ENCODE measurements at regions not wholly inside any gene's neighbourhood (a gene's known extent, or its start where the extent isn't known, plus 50 kb on each side); places are given as distances from the start of the nearest gene placed in this dataset.

DNA sequence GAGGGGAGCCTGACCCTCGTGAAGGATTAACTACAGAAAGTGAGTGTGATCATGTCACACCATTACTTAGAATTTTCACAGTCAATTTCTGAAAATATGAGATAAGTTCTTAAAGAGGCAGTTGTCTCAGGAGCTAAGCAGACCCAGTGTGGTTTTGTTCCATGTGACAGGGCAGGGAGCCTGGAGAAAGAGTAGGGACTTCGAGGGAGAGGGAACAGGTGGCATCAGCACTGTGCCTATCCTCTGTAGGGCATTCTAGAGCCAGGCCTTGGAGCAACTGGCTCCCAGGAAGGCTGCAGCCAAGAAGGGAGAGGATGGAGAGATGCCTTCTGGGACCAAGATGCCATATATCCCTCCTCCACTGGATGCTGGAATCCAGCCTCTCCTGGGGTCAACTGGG lies 183.0 kb downstream of the TSHZ3 start:
- Histone ChIP-seq H3K27me3 (peaks cover 8% of the 10 kb centered on the region), H3K27ac (no peak overlapping the region), H3K4me1 (no peaks in the 10 kb centered on the region), H3K9me3 (no peaks in the 10 kb centered on the region), H3K4me3 (no peak overlapping the region), H3K36me3 (no peaks in the 10 kb centered on the region)
- no peak for ATAC-seq
- TF ChIP-seq POLR2A (IDR thresholded peaks at IDR 0.05) (no peak), EP300 (IDR thresholded peaks at IDR 0.05) (no peak), POLR2AphosphoS5 (IDR thresholded peaks at IDR 0.05) (no peak)
- TF ChIP-seq, protein P1, sequence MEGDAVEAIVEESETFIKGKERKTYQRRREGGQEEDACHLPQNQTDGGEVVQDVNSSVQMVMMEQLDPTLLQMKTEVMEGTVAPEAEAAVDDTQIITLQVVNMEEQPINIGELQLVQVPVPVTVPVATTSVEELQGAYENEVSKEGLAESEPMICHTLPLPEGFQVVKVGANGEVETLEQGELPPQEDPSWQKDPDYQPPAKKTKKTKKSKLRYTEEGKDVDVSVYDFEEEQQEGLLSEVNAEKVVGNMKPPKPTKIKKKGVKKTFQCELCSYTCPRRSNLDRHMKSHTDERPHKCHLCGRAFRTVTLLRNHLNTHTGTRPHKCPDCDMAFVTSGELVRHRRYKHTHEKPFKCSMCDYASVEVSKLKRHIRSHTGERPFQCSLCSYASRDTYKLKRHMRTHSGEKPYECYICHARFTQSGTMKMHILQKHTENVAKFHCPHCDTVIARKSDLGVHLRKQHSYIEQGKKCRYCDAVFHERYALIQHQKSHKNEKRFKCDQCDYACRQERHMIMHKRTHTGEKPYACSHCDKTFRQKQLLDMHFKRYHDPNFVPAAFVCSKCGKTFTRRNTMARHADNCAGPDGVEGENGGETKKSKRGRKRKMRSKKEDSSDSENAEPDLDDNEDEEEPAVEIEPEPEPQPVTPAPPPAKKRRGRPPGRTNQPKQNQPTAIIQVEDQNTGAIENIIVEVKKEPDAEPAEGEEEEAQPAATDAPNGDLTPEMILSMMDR (IDR thresholded peaks at IDR 0.05): no peak
- WGBS, 2 donors (ENCODE audit: low coverage in 1 of 2): 53 to 63% methylated on average over 2 of the region's 2 CpGs

DNA sequence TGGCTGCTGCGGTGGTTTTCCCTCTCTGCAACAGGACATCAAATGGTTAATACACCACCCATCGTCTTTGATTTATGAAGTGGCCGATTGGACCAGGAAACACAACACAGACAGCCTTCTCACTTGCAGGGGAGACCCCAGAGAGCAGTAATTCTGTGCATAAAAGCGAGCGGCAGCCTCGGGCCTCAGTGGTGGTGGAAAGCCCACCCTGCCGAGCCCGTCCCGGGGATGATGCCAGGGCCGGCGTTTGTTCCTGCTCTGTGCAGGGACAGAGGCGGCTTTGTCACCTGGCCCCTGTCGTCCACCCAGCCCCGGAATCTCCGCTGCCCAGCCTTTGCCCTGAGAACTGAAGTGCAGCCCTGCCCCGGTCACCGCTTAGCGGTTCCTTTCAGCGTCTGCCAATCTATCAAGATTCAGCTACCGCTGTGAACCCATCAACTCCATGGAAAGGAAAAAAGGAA lies 184.4 kb downstream of the TSHZ3 start:
- Histone ChIP-seq H3K9me3 (no peaks in the 10 kb centered on the region), H3K4me1 (no peaks in the 10 kb centered on the region), H3K4me3 (no peak overlapping the region), H3K36me3 (no peaks in the 10 kb centered on the region), H3K27me3 (peaks cover 8% of the 10 kb centered on the region), H3K27ac (no peak overlapping the region)
- no peak for ATAC-seq
- no peak for TF ChIP-seq POLR2AphosphoS5 (IDR thresholded peaks at IDR 0.05)
- TF ChIP-seq POLR2A (IDR thresholded peaks at IDR 0.05): no peak
- TF ChIP-seq EP300 (IDR thresholded peaks at IDR 0.05): no peak
- TF ChIP-seq, protein P1 (IDR thresholded peaks at IDR 0.05): no peak
- WGBS, 2 donors (ENCODE audit: low coverage in 1 of 2): no CpG with 5 or more reads among the region's 20 CpGs

DNA sequence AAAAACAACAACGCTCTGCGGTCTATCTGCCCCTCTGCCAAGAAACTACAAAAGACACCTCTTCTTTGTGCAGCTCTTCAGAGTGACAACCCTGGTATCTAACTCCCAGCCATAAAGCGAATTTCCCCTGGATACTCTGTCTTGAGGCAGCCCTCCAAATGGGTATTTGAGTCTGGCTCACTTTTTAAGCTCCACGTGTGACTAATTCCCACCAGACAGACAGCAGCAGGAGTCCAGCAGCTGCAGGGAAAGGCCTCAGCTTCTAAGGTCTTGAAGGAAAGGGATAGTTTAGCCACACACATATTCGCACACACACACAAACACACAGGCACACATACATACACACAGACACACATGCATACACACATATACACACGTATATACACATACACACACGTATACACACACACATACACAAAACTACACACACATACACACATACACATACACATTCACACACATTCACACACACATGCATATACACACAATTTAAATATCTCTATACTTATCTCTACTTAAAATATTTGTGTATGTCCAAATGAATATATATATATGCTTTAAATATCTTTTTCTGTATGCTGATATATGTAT lies 188.8 kb downstream of the TSHZ3 start:
- WGBS, 2 donors (ENCODE audit: low coverage in 1 of 2): 70 to 76% methylated on average over 5 to 6 of the region's 7 CpGs
- Histone ChIP-seq H3K27ac (no peak overlapping the region), H3K4me1 (no peaks in the 10 kb centered on the region), H3K27me3 (peaks cover 8% of the 10 kb centered on the region), H3K4me3 (no peak overlapping the region), H3K36me3 (no peaks in the 10 kb centered on the region), H3K9me3 (no peaks in the 10 kb centered on the region)
- TF ChIP-seq POLR2A (IDR thresholded peaks at IDR 0.05): no peak
- TF ChIP-seq EP300 (IDR thresholded peaks at IDR 0.05): no peak
- no peak for TF ChIP-seq POLR2AphosphoS5 (IDR thresholded peaks at IDR 0.05)
- TF ChIP-seq, protein P1 (IDR thresholded peaks at IDR 0.05): no peak
- no peak for ATAC-seq

DNA sequence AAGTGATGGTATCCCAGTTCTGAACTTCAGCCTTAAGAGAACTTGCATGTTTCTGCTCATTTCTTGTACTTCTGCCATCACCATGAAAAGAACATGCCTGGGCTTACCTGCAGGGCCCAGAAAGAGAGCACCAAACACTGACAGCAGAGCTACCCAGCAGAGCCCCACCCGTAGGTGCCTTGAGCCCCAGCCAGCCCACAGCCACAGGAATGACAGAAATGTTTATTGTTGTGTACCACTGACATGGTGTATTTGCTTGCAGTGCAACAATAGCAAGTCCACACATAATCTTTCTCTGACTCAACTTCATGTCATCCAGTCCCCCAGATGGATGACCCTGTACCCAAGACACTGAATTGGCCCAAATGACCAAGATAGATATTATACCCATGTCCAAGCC lies 195.2 kb downstream of the TSHZ3 start:
- TF ChIP-seq, protein P1 (IDR thresholded peaks at IDR 0.05): no peak
- TF ChIP-seq POLR2A (IDR thresholded peaks at IDR 0.05) (no peak), POLR2AphosphoS5 (IDR thresholded peaks at IDR 0.05) (no peak), EP300 (IDR thresholded peaks at IDR 0.05) (no peak)
- 100% methylated on average over 1 of the region's 1 CpG; no CpG with 5 or more reads in 1 of the 2 donors for WGBS, 2 donors (ENCODE audit: low coverage in 1 of 2)
- peaks cover 5% of the 10 kb centered on the region for H3K27me3 ChIP-seq
- H3K4me3 ChIP-seq: no peak overlapping the region
- H3K27ac ChIP-seq: no peak overlapping the region
- no peaks in the 10 kb centered on the region for H3K36me3 ChIP-seq
- no peak for ATAC-seq
- no peaks in the 10 kb centered on the region for H3K4me1 ChIP-seq
- H3K9me3 ChIP-seq: no peaks in the 10 kb centered on the region

DNA sequence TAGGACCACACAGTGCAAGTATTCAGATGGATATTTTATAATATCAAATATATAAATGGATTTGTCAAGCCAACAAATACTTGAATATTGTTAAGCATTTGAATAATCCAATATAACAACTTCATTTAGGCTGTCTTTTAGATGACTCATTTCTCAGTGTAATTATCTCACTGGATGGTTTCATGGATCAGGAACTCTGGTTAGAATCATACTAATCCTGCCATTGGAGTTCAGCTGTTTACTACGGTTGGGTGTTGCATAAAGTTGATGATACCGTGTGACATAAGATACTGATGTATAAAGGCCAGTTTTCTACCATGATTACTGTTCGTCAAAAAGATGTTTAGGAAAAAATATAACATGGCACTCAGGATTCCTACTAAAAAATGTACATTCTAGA lies 196.3 kb downstream of the TSHZ3 start:
- Histone ChIP-seq H3K9me3 (no peaks in the 10 kb centered on the region), H3K27me3 (peaks cover 5% of the 10 kb centered on the region), H3K4me3 (no peak overlapping the region), H3K36me3 (no peaks in the 10 kb centered on the region), H3K4me1 (no peaks in the 10 kb centered on the region), H3K27ac (no peak overlapping the region)
- 77 to 84% methylated on average over 3 of the region's 3 CpGs for WGBS, 2 donors (ENCODE audit: low coverage in 1 of 2)
- no peak for TF ChIP-seq POLR2A (IDR thresholded peaks at IDR 0.05)
- no peak for TF ChIP-seq POLR2AphosphoS5 (IDR thresholded peaks at IDR 0.05)
- no peak for TF ChIP-seq EP300 (IDR thresholded peaks at IDR 0.05)
- TF ChIP-seq, protein P1 (IDR thresholded peaks at IDR 0.05): no peak
- ATAC-seq: no peak

Data from gastroesophageal sphincter (tissue), 4 donors.